GM18505 (cell line): ENCODE measurements at regions not wholly inside any gene's neighbourhood (a gene's known extent, or its start where the extent isn't known, plus 50 kb on each side); places are given as distances from the start of the nearest gene placed in this dataset.

Source experiments
- ATAC-seq: cut with Tn5 transposase; IDR thresholded peaks from one replicate; pipeline ENCODE4 v1.9.1; 2021; ENCODE audit not compliant: unreplicated experiment
- POLR2A ChIP-seq: IDR thresholded peaks from 4 replicates; pipeline ENCODE4 v1.6.1; 2011; ENCODE audit warnings: borderline replicate concordance; ENCODE audit not compliant: insufficient read depth, insufficient read length; ENCODE audit errors: extremely low read depth

- TF ChIP-seq POLR2A = no peak
- ATAC-seq = no peak
Observed at GRCh38 chr6:168784426-168784825, 343.4 kb downstream of the SMOC2 start.

GRCh38 chr6:168783720-168784119, 342.7 kb downstream of the SMOC2 start:
- no peak for TF ChIP-seq POLR2A
- ATAC-seq = no peak

GRCh38 chr6:168782187-168782751, 341.3 kb downstream of the SMOC2 start:
- no peak for ATAC-seq
- TF ChIP-seq POLR2A = no peak

- no peak for TF ChIP-seq POLR2A
- no peak for ATAC-seq
Observed at GRCh38 chr6:168778201-168778600, 337.2 kb downstream of the SMOC2 start.

- ATAC-seq = no peak
- TF ChIP-seq POLR2A = no peak
Observed at GRCh38 chr6:168774381-168774780, 333.4 kb downstream of the SMOC2 start.

- ATAC-seq = no peak
- TF ChIP-seq POLR2A = no peak
Observed at GRCh38 chr6:168773788-168774187, 332.8 kb downstream of the SMOC2 start.

GRCh38 chr6:168765752-168766151, 324.8 kb downstream of the SMOC2 start:
- no peak for TF ChIP-seq POLR2A

GRCh38 chr6:168756009-168756634, 315.1 kb downstream of the SMOC2 start:
- no peak for ATAC-seq
- TF ChIP-seq POLR2A = no peak

More at GRCh38 chr6:168765752-168766151, 324.8 kb downstream of the SMOC2 start:
- ATAC-seq = no peak

GRCh38 chr6:168746643-168747042, 305.7 kb downstream of the SMOC2 start:
- ATAC-seq = no peak
- no peak for TF ChIP-seq POLR2A

GRCh38 chr6:168746013-168746412, 305.0 kb downstream of the SMOC2 start:
- no peak for TF ChIP-seq POLR2A
- ATAC-seq = no peak

- no peak for ATAC-seq
- no peak for TF ChIP-seq POLR2A
Observed at GRCh38 chr6:168744861-168745260, 303.9 kb downstream of the SMOC2 start.

GRCh38 chr6:168741942-168742782, 301.2 kb downstream of the SMOC2 start:
- TF ChIP-seq POLR2A = no peak
- no peak for ATAC-seq

GRCh38 chr6:168741305-168741704, 300.3 kb downstream of the SMOC2 start:
- ATAC-seq = no peak
- no peak for TF ChIP-seq POLR2A

- ATAC-seq = no peak
- TF ChIP-seq POLR2A = no peak
Observed at GRCh38 chr6:168739381-168739780, 298.4 kb downstream of the SMOC2 start.
